ENCODE measurements at regions not wholly inside any gene's neighbourhood (a gene's known extent, or its start where the extent isn't known, plus 50 kb on each side); places are given as distances from the start of the nearest gene placed in this dataset.

DNA sequence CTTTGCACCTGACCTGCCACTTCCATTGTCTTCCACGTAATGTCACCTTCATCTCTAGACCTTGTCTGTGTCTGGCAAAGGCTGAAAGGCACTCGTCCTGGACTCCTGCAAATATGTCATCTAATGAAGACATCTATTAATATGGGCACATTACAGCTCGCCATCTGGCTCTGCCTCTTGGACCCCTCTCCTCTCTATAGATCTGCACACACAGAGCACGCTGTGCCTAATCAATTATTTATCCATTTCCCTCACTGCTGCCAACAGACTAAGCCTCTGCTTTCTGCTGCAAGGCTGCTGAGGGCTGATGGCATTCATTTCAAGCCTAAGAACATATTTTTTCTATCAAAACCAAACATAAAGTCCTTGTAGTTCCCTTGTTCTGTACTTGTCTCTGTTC, 573.0 kb downstream of the TUSC7 start:
- Histone ChIP-seq H3K4me2 (ENCODE audit: insufficient read depth, low read length) (no peak overlapping the region), H3K4me3 (ENCODE audit: low read depth in 1 of 2, low read length in 2 of 2) (no peak overlapping the region), H2AFZ (ENCODE audit: low read depth, low read length) (no peak overlapping the region), H3K9ac (ENCODE audit: low read depth, low read length) (no peak overlapping the region), H3K27me3 (ENCODE audit: insufficient read depth, low read length, poor library complexity) (no peaks in the 10 kb centered on the region), H3K36me3 (ENCODE audit: insufficient read depth, low read length) (no peaks in the 10 kb centered on the region), H3K27ac (ENCODE audit: low read length) (no peak overlapping the region), H3K4me1 (ENCODE audit: insufficient read depth, low read length) (no peaks in the 10 kb centered on the region), H3K9me3 (ENCODE audit: insufficient read depth, low read length, severe bottlenecking) (no peaks in the 10 kb centered on the region), H3K79me2 (ENCODE audit: insufficient read depth, low read length) (no peaks in the 10 kb centered on the region), H4K20me1 (ENCODE audit: insufficient read depth, low read length) (no peaks in the 10 kb centered on the region)
- no peak for DNase-seq
- no peak for ATAC-seq (ENCODE audit: insufficient read depth, low read depth)
- TF ChIP-seq EZH2 (IDR thresholded peaks at IDR 0.05; ENCODE audit: borderline replicate concordance, low read depth, low read length, severe bottlenecking): no peak
- TF ChIP-seq, protein P1, sequence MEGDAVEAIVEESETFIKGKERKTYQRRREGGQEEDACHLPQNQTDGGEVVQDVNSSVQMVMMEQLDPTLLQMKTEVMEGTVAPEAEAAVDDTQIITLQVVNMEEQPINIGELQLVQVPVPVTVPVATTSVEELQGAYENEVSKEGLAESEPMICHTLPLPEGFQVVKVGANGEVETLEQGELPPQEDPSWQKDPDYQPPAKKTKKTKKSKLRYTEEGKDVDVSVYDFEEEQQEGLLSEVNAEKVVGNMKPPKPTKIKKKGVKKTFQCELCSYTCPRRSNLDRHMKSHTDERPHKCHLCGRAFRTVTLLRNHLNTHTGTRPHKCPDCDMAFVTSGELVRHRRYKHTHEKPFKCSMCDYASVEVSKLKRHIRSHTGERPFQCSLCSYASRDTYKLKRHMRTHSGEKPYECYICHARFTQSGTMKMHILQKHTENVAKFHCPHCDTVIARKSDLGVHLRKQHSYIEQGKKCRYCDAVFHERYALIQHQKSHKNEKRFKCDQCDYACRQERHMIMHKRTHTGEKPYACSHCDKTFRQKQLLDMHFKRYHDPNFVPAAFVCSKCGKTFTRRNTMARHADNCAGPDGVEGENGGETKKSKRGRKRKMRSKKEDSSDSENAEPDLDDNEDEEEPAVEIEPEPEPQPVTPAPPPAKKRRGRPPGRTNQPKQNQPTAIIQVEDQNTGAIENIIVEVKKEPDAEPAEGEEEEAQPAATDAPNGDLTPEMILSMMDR (IDR thresholded peaks at IDR 0.05; ENCODE audit: borderline replicate concordance, extremely low read depth, low read length, poor library complexity, severe bottlenecking): no peak

DNA sequence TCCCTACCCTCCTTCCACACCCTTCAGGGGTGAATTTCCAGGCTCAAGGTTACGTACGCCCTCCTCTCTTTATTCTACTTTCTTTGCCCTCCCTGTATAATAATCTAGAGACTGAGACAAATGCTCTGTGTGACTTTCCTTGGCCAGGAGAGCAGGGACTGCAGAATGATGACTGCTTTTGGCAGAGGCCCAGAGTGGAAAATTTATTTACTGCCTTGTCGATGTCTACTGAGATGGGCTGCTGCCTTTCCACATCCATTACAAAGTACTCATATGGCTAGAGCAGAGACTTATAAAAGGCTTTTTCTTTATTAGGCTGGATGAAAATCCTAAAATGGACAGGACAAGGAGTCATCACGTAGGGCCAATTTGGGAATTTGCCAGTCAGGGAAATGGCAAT, 576.2 kb downstream of the TUSC7 start:
- Histone ChIP-seq H3K27me3 (ENCODE audit: insufficient read depth, low read length, poor library complexity) (no peaks in the 10 kb centered on the region), H4K20me1 (ENCODE audit: insufficient read depth, low read length) (no peaks in the 10 kb centered on the region), H3K79me2 (ENCODE audit: insufficient read depth, low read length) (no peaks in the 10 kb centered on the region), H3K4me2 (ENCODE audit: insufficient read depth, low read length) (no peak overlapping the region), H3K4me3 (ENCODE audit: low read depth in 1 of 2, low read length in 2 of 2) (no peak overlapping the region), H3K36me3 (ENCODE audit: insufficient read depth, low read length) (no peaks in the 10 kb centered on the region), H3K9me3 (ENCODE audit: insufficient read depth, low read length, severe bottlenecking) (no peaks in the 10 kb centered on the region), H3K4me1 (ENCODE audit: insufficient read depth, low read length) (no peaks in the 10 kb centered on the region), H3K27ac (ENCODE audit: low read length) (no peak overlapping the region), H3K9ac (ENCODE audit: low read depth, low read length) (no peak overlapping the region), H2AFZ (ENCODE audit: low read depth, low read length) (no peak overlapping the region)
- no peak for DNase-seq
- no peak for TF ChIP-seq EZH2 (IDR thresholded peaks at IDR 0.05; ENCODE audit: borderline replicate concordance, low read depth, low read length, severe bottlenecking)
- TF ChIP-seq, protein P1 (IDR thresholded peaks at IDR 0.05; ENCODE audit: borderline replicate concordance, extremely low read depth, low read length, poor library complexity, severe bottlenecking): no peak
- ATAC-seq (ENCODE audit: insufficient read depth, low read depth): no peak

DNA sequence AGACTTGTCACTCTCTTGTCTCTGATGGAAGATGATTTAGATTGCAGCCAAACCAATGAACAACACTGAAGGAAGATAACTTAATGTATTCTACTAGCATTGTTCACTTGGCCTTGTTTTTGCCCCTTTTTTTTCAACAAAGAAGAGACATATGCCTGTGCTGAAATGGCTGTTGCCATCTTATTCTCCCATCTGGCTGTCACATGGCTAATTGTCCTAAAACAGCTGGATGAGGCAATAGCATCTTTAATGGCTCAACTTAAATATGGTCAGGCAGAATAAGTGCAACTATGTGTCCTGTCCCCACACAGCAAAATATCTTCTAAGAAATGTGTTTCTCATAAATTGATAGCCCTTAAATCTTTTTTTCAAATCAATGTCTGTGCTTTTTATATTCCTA, 576.9 kb downstream of the TUSC7 start:
- H2AFZ ChIP-seq (ENCODE audit: low read depth, low read length): no peak overlapping the region
- no peak overlapping the region for H3K4me2 ChIP-seq (ENCODE audit: insufficient read depth, low read length)
- H3K79me2 ChIP-seq (ENCODE audit: insufficient read depth, low read length): no peaks in the 10 kb centered on the region
- H3K4me1 ChIP-seq (ENCODE audit: insufficient read depth, low read length): no peaks in the 10 kb centered on the region
- H3K9ac ChIP-seq (ENCODE audit: low read depth, low read length): no peak overlapping the region
- no peaks in the 10 kb centered on the region for H3K36me3 ChIP-seq (ENCODE audit: insufficient read depth, low read length)
- H3K27me3 ChIP-seq (ENCODE audit: insufficient read depth, low read length, poor library complexity): no peaks in the 10 kb centered on the region
- no peak overlapping the region for H3K4me3 ChIP-seq (ENCODE audit: low read depth in 1 of 2, low read length in 2 of 2)
- no peak overlapping the region for H3K27ac ChIP-seq (ENCODE audit: low read length)
- H4K20me1 ChIP-seq (ENCODE audit: insufficient read depth, low read length): no peaks in the 10 kb centered on the region
- ATAC-seq (ENCODE audit: insufficient read depth, low read depth) (no peak), DNase-seq (no peak)
- no peaks in the 10 kb centered on the region for H3K9me3 ChIP-seq (ENCODE audit: insufficient read depth, low read length, severe bottlenecking)
- TF ChIP-seq, protein P1 (IDR thresholded peaks at IDR 0.05; ENCODE audit: borderline replicate concordance, extremely low read depth, low read length, poor library complexity, severe bottlenecking): no peak

DNA sequence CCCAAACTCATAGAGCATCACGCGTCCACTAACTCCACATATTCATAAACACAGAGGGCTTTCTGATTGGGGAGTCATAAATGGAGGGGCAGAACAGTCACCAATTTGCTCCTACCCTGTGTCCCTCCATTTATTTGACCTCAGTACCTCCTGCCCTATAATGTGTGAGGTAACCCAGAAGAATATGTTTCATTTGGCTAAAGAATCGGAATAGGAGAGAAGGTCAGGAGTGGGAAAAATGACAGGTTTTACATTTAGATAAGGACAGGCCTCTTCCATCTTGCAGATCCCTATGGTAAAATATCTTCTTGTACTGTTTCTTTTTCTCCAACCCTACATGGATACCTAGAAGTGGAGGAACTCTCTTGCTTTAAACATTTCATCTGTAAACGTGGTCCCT, 578.0 kb downstream of the TUSC7 start:
- no peak overlapping the region for H3K4me3 ChIP-seq (ENCODE audit: low read depth in 1 of 2, low read length in 2 of 2)
- H4K20me1 ChIP-seq (ENCODE audit: insufficient read depth, low read length): no peaks in the 10 kb centered on the region
- ATAC-seq (ENCODE audit: insufficient read depth, low read depth) (no peak), DNase-seq (no peak)
- no peak overlapping the region for H3K27ac ChIP-seq (ENCODE audit: low read length)
- H3K79me2 ChIP-seq (ENCODE audit: insufficient read depth, low read length): no peaks in the 10 kb centered on the region
- no peaks in the 10 kb centered on the region for H3K9me3 ChIP-seq (ENCODE audit: insufficient read depth, low read length, severe bottlenecking)
- H3K4me2 ChIP-seq (ENCODE audit: insufficient read depth, low read length): no peak overlapping the region
- TF ChIP-seq, protein P1 (IDR thresholded peaks at IDR 0.05; ENCODE audit: borderline replicate concordance, extremely low read depth, low read length, poor library complexity, severe bottlenecking): no peak
- no peak for TF ChIP-seq EZH2 (IDR thresholded peaks at IDR 0.05; ENCODE audit: borderline replicate concordance, low read depth, low read length, severe bottlenecking)
- H3K4me1 ChIP-seq (ENCODE audit: insufficient read depth, low read length): no peaks in the 10 kb centered on the region
- no peaks in the 10 kb centered on the region for H3K36me3 ChIP-seq (ENCODE audit: insufficient read depth, low read length)
- H3K27me3 ChIP-seq (ENCODE audit: insufficient read depth, low read length, poor library complexity): no peaks in the 10 kb centered on the region
- H2AFZ ChIP-seq (ENCODE audit: low read depth, low read length): no peak overlapping the region
- no peak overlapping the region for H3K9ac ChIP-seq (ENCODE audit: low read depth, low read length)
